Lung (tissue), 11 donors: ENCODE measurements at regions not wholly inside any gene's neighbourhood (a gene's known extent, or its start where the extent isn't known, plus 50 kb on each side); places are given as distances from the start of the nearest gene placed in this dataset.
A peak's percentile ranks its signal among the peaks of the same experiment; 100 is the strongest.

Experiments used
- ATAC-seq: fragments of 200-7000 bp; cut with Tn5 transposase; one replicate; pipeline ENCODE4 v1.9.1; 2020; ENCODE audit warnings: moderate number of reproducible peaks; ENCODE audit not compliant: insufficient read depth, low FRiP score
- DNase-seq, 3 donors: peaks; one replicate each; pipeline ENCODE4 v3.0.0-alpha.2; 2013 to 2017
- H3K27ac ChIP-seq, 2 donors: one replicate each; pipeline ENCODE4 v1.5.1; 2013; ENCODE audit warnings: mild to moderate bottlenecking in 2 of 2, moderate library complexity in 2 of 2, control low read depth in 1 of 2, inconsistent platforms in 1 of 2, low read depth in 1 of 2, low read length in 1 of 2
- H3K27me3 ChIP-seq, 3 donors: one replicate each; pipeline ENCODE4 v1.5.1; 2013; ENCODE audit warnings: low read length in 2 of 3; ENCODE audit not compliant: control insufficient read depth in 3 of 3, insufficient read depth in 3 of 3
- H3K36me3 ChIP-seq, 4 donors: one replicate each; pipeline ENCODE4 v1.5.1; 2013; ENCODE audit warnings: low read length in 4 of 4, mild to moderate bottlenecking in 1 of 4, moderate library complexity in 1 of 4; ENCODE audit not compliant: control insufficient read depth in 4 of 4, insufficient read depth in 4 of 4
- H3K4me1 ChIP-seq, 5 donors: one replicate each; pipeline ENCODE4 v1.5.1; 2013; ENCODE audit warnings: low read length in 5 of 5, mild to moderate bottlenecking in 2 of 5, moderate library complexity in 1 of 5; ENCODE audit not compliant: control insufficient read depth in 5 of 5, insufficient read depth in 5 of 5
- H3K4me3 ChIP-seq: one replicate; pipeline ENCODE4 v1.5.1; 2013; ENCODE audit warnings: mild to moderate bottlenecking, control low read depth, moderate library complexity
- H3K9ac ChIP-seq, 2 donors: one replicate each; pipeline ENCODE4 v1.5.1; 2013; ENCODE audit warnings: low read length in 2 of 2, control low read depth in 1 of 2; ENCODE audit not compliant: insufficient read depth in 1 of 2
- H3K9me3 ChIP-seq, 4 donors: one replicate each; pipeline ENCODE4 v1.5.1; 2013; ENCODE audit warnings: low read length in 3 of 4, mild to moderate bottlenecking in 1 of 4, moderate library complexity in 1 of 4; ENCODE audit not compliant: control insufficient read depth in 4 of 4, insufficient read depth in 3 of 4
- CTCF ChIP-seq: IDR thresholded peaks from 2 replicates; pipeline ENCODE4 v1.5.1; 2012; ENCODE audit warnings: mild to moderate bottlenecking; ENCODE audit errors: control extremely low read depth, extremely low read depth
- WGBS, 2 donors: extraction: QIAGEN DNeasy Blood & Tissue Kit; methylation state at CpG; one replicate each; pipeline ENCODE4 v1.1.7; 2013; 5-methylcytosine and 5-hydroxymethylcytosine counted together
- donor health status: control.
- donor health status: control.
- donor health status: Bipolar disorder and iron deficiency.
- donor health status: healthy.
- donor health status: DM: yes; HTN: yes; CAD: no.

GRCh38 chr16:14334366-14335080, 263.4 kb downstream of the MRTFB start:
- H3K27ac ChIP-seq: no peak overlapping the region
- no peaks in the 10 kb centered on the region for H3K36me3 ChIP-seq
- H3K9me3 ChIP-seq: no peaks in the 10 kb centered on the region
- no peak overlapping the region for H3K9ac ChIP-seq
- H3K4me3 ChIP-seq: no peak overlapping the region
- H3K27me3 ChIP-seq: peaks cover 0 to 4% (median 2%) of the 10 kb centered on the region in 3 donors
- no peak for ATAC-seq
- no peak for TF ChIP-seq CTCF
- peaks cover 0 to 6% (median 0%) of the 10 kb centered on the region in 5 donors for H3K4me1 ChIP-seq
- 76 to 84% methylated on average over 13 of the region's 13 CpGs for WGBS, 2 donors
- DNase-seq: no peak

- H3K27me3 ChIP-seq: peaks cover 0 to 4% (median 2%) of the 10 kb centered on the region in 3 donors
- DNase-seq: no peak
- H3K4me3 ChIP-seq: no peak overlapping the region
- no peaks in the 10 kb centered on the region for H3K9me3 ChIP-seq
- no peak for TF ChIP-seq CTCF
- H3K4me1 ChIP-seq: peaks cover 0 to 6% (median 0%) of the 10 kb centered on the region in 5 donors
- no peak overlapping the region for H3K9ac ChIP-seq
- H3K36me3 ChIP-seq: no peaks in the 10 kb centered on the region
- 92 to 94% methylated on average over 2 of the region's 2 CpGs for WGBS, 2 donors
- H3K27ac ChIP-seq: no peak overlapping the region
- ATAC-seq: no peak
These were observed 262.2 kb downstream of the MRTFB start for GRCh38 chr16:14333361-14333760.

- TF ChIP-seq CTCF: no peak
- H3K4me1 ChIP-seq: peaks cover 0 to 7% (median 4%) of the 10 kb centered on the region in 5 donors
- H3K9ac ChIP-seq: no peak overlapping the region
- no peaks in the 10 kb centered on the region for H3K9me3 ChIP-seq
- H3K36me3 ChIP-seq: no peaks in the 10 kb centered on the region
- DNase-seq (no peak), ATAC-seq (peak; percentile 34)
- WGBS, 2 donors: 76 to 88% methylated on average over 2 of the region's 2 CpGs
- no peak overlapping the region for H3K27ac ChIP-seq
- H3K27me3 ChIP-seq: peaks cover 0 to 4% (median 2%) of the 10 kb centered on the region in 3 donors
- H3K4me3 ChIP-seq: no peak overlapping the region
These were observed 259.9 kb downstream of the MRTFB start for GRCh38 chr16:14331020-14331419.
